Right lobe of liver (tissue), 6 donors: ENCODE measurements at regions not wholly inside any gene's neighbourhood (a gene's known extent, or its start where the extent isn't known, plus 50 kb on each side); places are given as distances from the start of the nearest gene placed in this dataset.

Experiments
- ATAC-seq, 4 donors: fragments of 200-7000 bp; cut with Tn5 transposase; one replicate each; pipeline ENCODE4 v1.9.1; 2020; ENCODE audit warnings: mild to moderate bottlenecking in 4 of 4, moderate library complexity in 4 of 4
- DNase-seq, 3 donors: peaks; one replicate each; pipeline ENCODE4 v3.0.0-alpha.2; 2020
- H3K27ac ChIP-seq, 3 donors: fragments of 200-600 bp; one replicate each; pipeline ENCODE4 v1.8.0; 2022
- H3K27me3 ChIP-seq, 2 donors: fragments of 200-600 bp; one replicate each; pipeline ENCODE4 v1.8.0; 2022
- H3K36me3 ChIP-seq, 4 donors: fragments of 200-600 bp; sonication (generic) in 1 of 4; one replicate each; pipeline versions ENCODE4 v1.5.1 to v1.8.0; 2017 to 2022; ENCODE audit warnings: control low read depth in 1 of 4
- H3K4me1 ChIP-seq, 4 donors: fragments of 200-600 bp; sonication (generic) in 1 of 4; one replicate each; pipeline versions ENCODE4 v1.5.1 to v1.8.0; 2017 to 2022; ENCODE audit warnings: control low read depth in 1 of 4
- H3K4me3 ChIP-seq, 3 donors: fragments of 200-600 bp; one replicate each; pipeline ENCODE4 v1.8.0; 2022
- H3K9me3 ChIP-seq, 4 donors: fragments of 200-600 bp; sonication (generic) in 1 of 4; one replicate each; pipeline versions ENCODE4 v1.5.1 to v1.8.0; 2017 to 2022; ENCODE audit warnings: control low read depth in 1 of 4
- POLR2A ChIP-seq: fragments of 450-650 bp; IDR thresholded peaks from one replicate; pipeline ENCODE4 v1.6.1; 2017; ENCODE audit warnings: antibody characterized with exemption, mild to moderate bottlenecking
- WGBS: methylation state at CpG from one replicate; pipeline ENCODE4 v1.1.6; 2018; ENCODE audit warnings: low coverage, low lambda C conversion rate; ENCODE audit not compliant: insufficient coverage; ENCODE audit errors: missing lambda C conversion rate; 5-methylcytosine and 5-hydroxymethylcytosine counted together
- intact Hi-C, 2 donors: fragments of 100-400 bp; cut with DNase I; formaldehyde crosslinking; loops; one replicate each; pipeline versions ENCODE4 v1.11.2 to v1.14.1; 2022
- TF ChIP-seq, protein P1 (sequence below), 4 donors: fragments of 200-600 bp in 3 of 4; fragments of 450-650 bp in 1 of 4; IDR thresholded peaks; one replicate each; pipeline versions ENCODE4 v1.5.1 to v1.8.0; 2016 to 2022; ENCODE audit warnings: antibody characterized with exemption in 4 of 4, mild to moderate bottlenecking in 2 of 4
- donor health status: DM: no; HTN: yes; CAD: no.
- donor health status: DM: no; HTN: no; CAD: no.
- donor health status: DM: no; HTN: no; CAD: no.
- donor health status: DM: no; HTN: yes; CAD: no.
- donor health status: DM: no; HTN: yes; CAD: no.

DNA sequence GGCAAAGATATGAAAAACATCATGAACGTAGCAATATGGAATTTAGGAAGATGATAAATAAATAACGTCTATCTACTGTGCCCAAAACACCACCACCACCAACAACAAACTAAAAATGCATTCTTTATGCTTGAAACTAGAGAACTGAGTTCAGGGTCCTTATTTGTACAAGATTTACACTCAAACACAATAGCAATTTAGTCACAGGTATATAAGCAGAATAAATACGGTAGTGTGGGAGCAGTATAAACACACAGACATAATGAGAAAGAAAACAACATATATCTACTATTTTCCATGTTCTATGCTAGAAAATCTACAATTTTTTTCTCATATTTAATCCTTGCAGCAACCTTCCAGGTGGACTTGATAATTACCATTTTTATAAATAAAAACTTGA is 64.3 kb downstream of the ARL4A start:
- no peaks in the 10 kb centered on the region for H3K9me3 ChIP-seq
- ATAC-seq, result no peak
- H3K27ac ChIP-seq, result no peak overlapping the region
- no peak for DNase-seq
- WGBS, result 77% methylated on average over 3 of the region's 3 CpGs
- H3K4me3 ChIP-seq, result no peak overlapping the region
- no peaks in the 10 kb centered on the region for H3K36me3 ChIP-seq
- intact Hi-C loops, result no loop called here
- H3K4me1 ChIP-seq, result no peaks in the 10 kb centered on the region
- no peak for TF ChIP-seq POLR2A
- TF ChIP-seq, protein P1, sequence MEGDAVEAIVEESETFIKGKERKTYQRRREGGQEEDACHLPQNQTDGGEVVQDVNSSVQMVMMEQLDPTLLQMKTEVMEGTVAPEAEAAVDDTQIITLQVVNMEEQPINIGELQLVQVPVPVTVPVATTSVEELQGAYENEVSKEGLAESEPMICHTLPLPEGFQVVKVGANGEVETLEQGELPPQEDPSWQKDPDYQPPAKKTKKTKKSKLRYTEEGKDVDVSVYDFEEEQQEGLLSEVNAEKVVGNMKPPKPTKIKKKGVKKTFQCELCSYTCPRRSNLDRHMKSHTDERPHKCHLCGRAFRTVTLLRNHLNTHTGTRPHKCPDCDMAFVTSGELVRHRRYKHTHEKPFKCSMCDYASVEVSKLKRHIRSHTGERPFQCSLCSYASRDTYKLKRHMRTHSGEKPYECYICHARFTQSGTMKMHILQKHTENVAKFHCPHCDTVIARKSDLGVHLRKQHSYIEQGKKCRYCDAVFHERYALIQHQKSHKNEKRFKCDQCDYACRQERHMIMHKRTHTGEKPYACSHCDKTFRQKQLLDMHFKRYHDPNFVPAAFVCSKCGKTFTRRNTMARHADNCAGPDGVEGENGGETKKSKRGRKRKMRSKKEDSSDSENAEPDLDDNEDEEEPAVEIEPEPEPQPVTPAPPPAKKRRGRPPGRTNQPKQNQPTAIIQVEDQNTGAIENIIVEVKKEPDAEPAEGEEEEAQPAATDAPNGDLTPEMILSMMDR (IDR thresholded peaks at IDR 0.05), result no peak
- H3K27me3 ChIP-seq, result no peaks in the 10 kb centered on the region

DNA sequence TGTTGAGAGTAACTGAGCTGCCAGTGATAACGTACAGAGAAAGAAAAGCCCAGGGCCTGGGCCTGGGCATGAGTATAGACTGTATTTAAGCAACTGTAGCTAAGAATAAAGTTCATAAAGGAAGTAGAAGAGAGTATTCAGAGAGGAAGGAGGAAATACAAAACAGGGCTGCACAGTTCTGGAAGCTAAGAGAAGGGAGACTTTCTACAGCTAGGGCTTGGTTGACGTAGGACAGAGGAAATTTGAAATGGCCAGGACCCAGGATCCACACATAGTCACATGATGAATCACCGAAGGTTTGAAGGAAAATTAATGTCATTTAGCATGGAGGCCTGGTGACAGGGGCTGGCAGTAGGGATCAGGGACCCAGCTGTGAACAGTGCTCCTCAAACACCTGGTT is 66.7 kb downstream of the ARL4A start:
- H3K9me3 ChIP-seq, result no peaks in the 10 kb centered on the region
- H3K27me3 ChIP-seq, result no peaks in the 10 kb centered on the region
- no peak for TF ChIP-seq POLR2A
- TF ChIP-seq, protein P1 (IDR thresholded peaks at IDR 0.05), result no peak
- no peaks in the 10 kb centered on the region for H3K4me1 ChIP-seq
- WGBS, result 87% methylated on average over 3 of the region's 3 CpGs
- H3K4me3 ChIP-seq, result no peak overlapping the region
- no peaks in the 10 kb centered on the region for H3K36me3 ChIP-seq
- DNase-seq (no peak), ATAC-seq (no peak)
- no peak overlapping the region for H3K27ac ChIP-seq
- intact Hi-C loops, result no loop called here

DNA sequence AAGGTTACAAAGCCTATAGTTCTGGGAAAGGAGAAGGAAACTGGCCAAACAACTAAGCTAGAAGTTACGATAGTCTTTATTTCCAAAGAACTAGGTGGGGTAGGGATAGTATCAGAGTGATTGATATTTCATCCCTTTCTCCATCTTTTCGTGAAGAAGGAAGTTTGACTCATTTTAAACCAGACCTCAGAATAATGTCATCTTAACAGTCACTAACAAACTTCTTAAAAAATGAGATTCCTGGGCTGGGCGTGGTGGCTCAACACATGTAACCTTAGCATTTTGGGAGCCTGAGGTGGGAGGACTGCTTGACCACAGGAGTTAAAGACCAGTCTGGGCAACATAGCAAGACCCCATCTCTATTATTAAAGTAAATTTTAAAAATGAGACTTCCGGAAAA is 69.4 kb downstream of the ARL4A start:
- ATAC-seq, result no peak
- Histone ChIP-seq H3K4me3 (no peak overlapping the region), H3K36me3 (no peaks in the 10 kb centered on the region), H3K9me3 (no peaks in the 10 kb centered on the region), H3K27me3 (no peaks in the 10 kb centered on the region), H3K4me1 (no peaks in the 10 kb centered on the region), H3K27ac (no peak overlapping the region)
- TF ChIP-seq, protein P1 (IDR thresholded peaks at IDR 0.05), result no peak
- TF ChIP-seq POLR2A, result no peak
- intact Hi-C loops, result no loop called here
- WGBS, result 70% methylated on average over 4 of the region's 4 CpGs
- DNase-seq, result no peak

DNA sequence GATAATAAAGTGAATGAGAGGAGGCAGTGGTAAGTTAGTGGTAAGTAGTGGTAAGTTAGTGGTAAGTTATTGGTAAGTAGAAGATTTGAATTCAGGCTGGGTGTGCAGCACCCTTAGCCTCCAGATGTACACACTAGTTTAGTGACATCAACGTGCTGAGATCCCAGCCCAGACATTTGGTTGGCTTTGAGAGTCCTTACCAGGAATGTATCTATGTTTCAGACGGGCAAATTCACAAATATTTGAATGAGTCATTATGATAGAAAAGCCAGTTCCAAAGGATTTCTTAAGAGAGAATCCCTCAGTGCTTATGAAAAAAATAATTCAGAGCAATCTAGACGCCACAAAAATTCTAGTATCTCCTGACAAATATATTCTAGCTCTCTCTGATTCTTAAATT is 70.0 kb downstream of the ARL4A start:
- H3K9me3 ChIP-seq, result no peaks in the 10 kb centered on the region
- H3K27ac ChIP-seq, result no peak overlapping the region
- intact Hi-C loops, result no loop called here
- no peak for DNase-seq
- 53% methylated on average over 3 of the region's 3 CpGs for WGBS
- H3K36me3 ChIP-seq, result no peaks in the 10 kb centered on the region
- H3K27me3 ChIP-seq, result no peaks in the 10 kb centered on the region
- no peak for TF ChIP-seq POLR2A
- TF ChIP-seq, protein P1 (IDR thresholded peaks at IDR 0.05), result no peak
- ATAC-seq, result no peak
- no peak overlapping the region for H3K4me3 ChIP-seq
- no peaks in the 10 kb centered on the region for H3K4me1 ChIP-seq

DNA sequence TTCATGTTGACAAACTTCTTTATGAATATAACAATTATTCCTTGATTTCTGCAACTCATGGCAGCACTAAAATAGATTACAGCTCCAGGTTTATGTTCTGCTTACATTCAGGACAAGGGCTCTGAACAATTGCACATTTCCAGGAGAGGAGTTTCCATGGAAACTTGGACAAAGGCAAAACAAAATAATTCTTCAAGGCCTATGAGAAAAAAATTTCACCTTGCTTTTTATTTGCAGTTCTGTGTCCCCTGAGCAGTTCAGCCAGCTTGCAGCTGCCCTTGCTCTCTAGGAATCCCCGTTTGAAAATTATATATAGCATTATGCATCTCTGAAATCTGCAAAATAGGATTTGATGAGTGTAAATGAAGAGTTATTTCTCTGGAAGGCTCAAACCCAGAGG is 71.7 kb downstream of the ARL4A start:
- WGBS, result 37% methylated on average over 1 of the region's 1 CpG
- Histone ChIP-seq H3K9me3 (no peaks in the 10 kb centered on the region), H3K36me3 (no peaks in the 10 kb centered on the region), H3K27ac (no peak overlapping the region), H3K27me3 (no peaks in the 10 kb centered on the region), H3K4me1 (no peaks in the 10 kb centered on the region), H3K4me3 (no peak overlapping the region)
- ATAC-seq (no peak), DNase-seq (no peak)
- intact Hi-C loops, result no loop called here
- TF ChIP-seq, protein P1 (IDR thresholded peaks at IDR 0.05), result no peak
- TF ChIP-seq POLR2A, result no peak
